PC-3 (cell line): ENCODE measurements at regions not wholly inside any gene's neighbourhood (a gene's known extent, or its start where the extent isn't known, plus 50 kb on each side); places are given as distances from the start of the nearest gene placed in this dataset.

ENCODE experiments used
- EZH2 ChIP-seq: fragments of 300-600 bp; sonication (generic); IDR thresholded peaks from one replicate; pipeline ENCODE4 v1.6.1; 2017; ENCODE audit warnings: antibody characterized with exemption, mild to moderate bottlenecking, low read length; ENCODE audit not compliant: unreplicated experiment
- TF ChIP-seq, protein P1 (sequence below): fragments of 300-600 bp; sonication (generic); conservative IDR thresholded peaks from 2 replicates; pipeline ENCODE4 v1.5.1; 2017; ENCODE audit warnings: antibody characterized with exemption, low read depth, mild to moderate bottlenecking, low read length

- TF ChIP-seq, protein P1, sequence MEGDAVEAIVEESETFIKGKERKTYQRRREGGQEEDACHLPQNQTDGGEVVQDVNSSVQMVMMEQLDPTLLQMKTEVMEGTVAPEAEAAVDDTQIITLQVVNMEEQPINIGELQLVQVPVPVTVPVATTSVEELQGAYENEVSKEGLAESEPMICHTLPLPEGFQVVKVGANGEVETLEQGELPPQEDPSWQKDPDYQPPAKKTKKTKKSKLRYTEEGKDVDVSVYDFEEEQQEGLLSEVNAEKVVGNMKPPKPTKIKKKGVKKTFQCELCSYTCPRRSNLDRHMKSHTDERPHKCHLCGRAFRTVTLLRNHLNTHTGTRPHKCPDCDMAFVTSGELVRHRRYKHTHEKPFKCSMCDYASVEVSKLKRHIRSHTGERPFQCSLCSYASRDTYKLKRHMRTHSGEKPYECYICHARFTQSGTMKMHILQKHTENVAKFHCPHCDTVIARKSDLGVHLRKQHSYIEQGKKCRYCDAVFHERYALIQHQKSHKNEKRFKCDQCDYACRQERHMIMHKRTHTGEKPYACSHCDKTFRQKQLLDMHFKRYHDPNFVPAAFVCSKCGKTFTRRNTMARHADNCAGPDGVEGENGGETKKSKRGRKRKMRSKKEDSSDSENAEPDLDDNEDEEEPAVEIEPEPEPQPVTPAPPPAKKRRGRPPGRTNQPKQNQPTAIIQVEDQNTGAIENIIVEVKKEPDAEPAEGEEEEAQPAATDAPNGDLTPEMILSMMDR, result no peak
- TF ChIP-seq EZH2, result no peak
These were observed 126.9 kb downstream of the SPRY2 start for GRCh38 chr13:80214050-80214449.
